ENCODE measurements at regions not wholly inside any gene's neighbourhood (a gene's known extent, or its start where the extent isn't known, plus 50 kb on each side); places are given as distances from the start of the nearest gene placed in this dataset.

GRCh38 chr6:24009319-24009718, 116.7 kb upstream of the NRSN1 start:
- no peaks in the 10 kb centered on the region for H3K27me3 ChIP-seq
- TF ChIP-seq CTCF (IDR thresholded peaks at IDR 0.05) = no peak
- TF ChIP-seq POLR2A (IDR thresholded peaks at IDR 0.05) = no peak
- no peak for DNase-seq
- H3K4me1 ChIP-seq (replicated peaks in 1 of 2) = no peaks in the 10 kb centered on the region
- no peak overlapping the region for H3K4me3 ChIP-seq
- no peaks in the 10 kb centered on the region for H3K9me3 ChIP-seq (replicated peaks in 1 of 3)
- H3K36me3 ChIP-seq (replicated peaks in 1 of 2) = no peaks in the 10 kb centered on the region
- 48 to 65% (median 62%) methylated on average over 4 of the region's 4 CpGs for WGBS, 4 donors
- H3K27ac ChIP-seq = no peak overlapping the region
- intact Hi-C loops (cut with DNase I) = no loop called here

GRCh38 chr6:24010133-24010532, 115.9 kb upstream of the NRSN1 start:
- Histone ChIP-seq H3K4me3 (no peak overlapping the region), H3K27me3 (no peaks in the 10 kb centered on the region), H3K9me3 (replicated peaks in 1 of 3) (no peaks in the 10 kb centered on the region), H3K36me3 (replicated peaks in 1 of 2) (no peaks in the 10 kb centered on the region), H3K27ac (no peak overlapping the region), H3K4me1 (replicated peaks in 1 of 2) (no peaks in the 10 kb centered on the region)
- DNase-seq = no peak
- intact Hi-C loops (cut with DNase I) = no loop called here
- whole genome bisulfite sequencing, 4 donors = 44 to 59% (median 51%) methylated on average over 3 of the region's 3 CpGs
- TF ChIP-seq CTCF (IDR thresholded peaks at IDR 0.05) = no peak
- TF ChIP-seq POLR2A (IDR thresholded peaks at IDR 0.05) = no peak

GRCh38 chr6:24016286-24016685, 109.7 kb upstream of the NRSN1 start:
- no peak for DNase-seq
- 42 to 83% (median 56%) methylated on average over 2 of the region's 2 CpGs for WGBS, 4 donors
- no peak for TF ChIP-seq CTCF (IDR thresholded peaks at IDR 0.05)
- TF ChIP-seq POLR2A (IDR thresholded peaks at IDR 0.05) = no peak
- intact Hi-C loops (cut with DNase I) = no loop called here
- no peaks in the 10 kb centered on the region for H3K36me3 ChIP-seq (replicated peaks in 1 of 2)
- no peaks in the 10 kb centered on the region for H3K4me1 ChIP-seq (replicated peaks in 1 of 2)
- H3K9me3 ChIP-seq (replicated peaks in 1 of 3) = no peaks in the 10 kb centered on the region
- no peak overlapping the region for H3K4me3 ChIP-seq
- no peak overlapping the region for H3K27ac ChIP-seq
- no peaks in the 10 kb centered on the region for H3K27me3 ChIP-seq

- H3K27me3 ChIP-seq = no peaks in the 10 kb centered on the region
- no peaks in the 10 kb centered on the region for H3K9me3 ChIP-seq (replicated peaks in 1 of 3)
- intact Hi-C loops (cut with DNase I) = no loop called here
- no peak overlapping the region for H3K27ac ChIP-seq
- no peak for TF ChIP-seq CTCF (IDR thresholded peaks at IDR 0.05)
- no peak for DNase-seq
- no peak overlapping the region for H3K4me3 ChIP-seq
- no peaks in the 10 kb centered on the region for H3K4me1 ChIP-seq (replicated peaks in 1 of 2)
- H3K36me3 ChIP-seq (replicated peaks in 1 of 2) = no peaks in the 10 kb centered on the region
- 73 to 83% (median 76%) methylated on average over 4 of the region's 4 CpGs for WGBS, 4 donors
These were observed 109.2 kb upstream of the NRSN1 start for GRCh38 chr6:24016857-24017256.
